A549 (cell line): ENCODE measurements at regions not wholly inside any gene's neighbourhood (a gene's known extent, or its start where the extent isn't known, plus 50 kb on each side); places are given as distances from the start of the nearest gene placed in this dataset.

Experiments used
- EHF ChIP-seq: fragments of 250-450 bp; sonication (Bioruptor Pico); IDR thresholded peaks from 2 replicates; pipeline ENCODE4 v1.5.0; 2020; ENCODE audit warnings: mild to moderate bottlenecking
- POLR2A ChIP-seq: IDR thresholded peaks from 2 replicates; pipeline ENCODE4 v1.6.1; 2012; ENCODE audit warnings: mild to moderate bottlenecking, low read length

DNA sequence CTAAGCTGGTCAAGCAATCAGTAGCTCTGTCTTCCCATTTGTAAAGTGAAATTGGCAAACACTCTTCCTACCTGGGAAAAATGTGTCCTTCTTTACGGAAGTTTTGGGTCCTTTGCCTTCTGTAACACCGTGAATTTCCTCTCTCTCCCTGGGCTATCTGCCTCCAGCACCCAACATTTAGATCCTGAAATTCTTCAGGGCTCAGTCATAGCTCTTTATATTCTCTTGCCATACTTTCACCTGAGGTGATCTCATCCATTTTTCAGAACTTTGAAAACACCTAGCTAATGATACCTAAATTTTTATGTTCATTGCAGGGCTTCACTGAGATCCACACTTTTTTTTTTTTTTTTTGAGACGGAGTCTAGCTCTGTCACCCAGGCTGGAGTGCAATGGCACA, 1042.2 kb downstream of the DIAPH3 start:
- TF ChIP-seq EHF (CRISPR knock-in tag): no peak
- no peak for TF ChIP-seq POLR2A
